Right forelimb (tissue), 1 donor: ENCODE measurements at regions not wholly inside any gene's neighbourhood (a gene's known extent, or its start where the extent isn't known, plus 50 kb on each side); places are given as distances from the start of the nearest gene placed in this dataset.

Experiments
- DNase-seq: peaks from one replicate; pipeline ENCODE4 v3.0.0-alpha.2; 2018

DNA sequence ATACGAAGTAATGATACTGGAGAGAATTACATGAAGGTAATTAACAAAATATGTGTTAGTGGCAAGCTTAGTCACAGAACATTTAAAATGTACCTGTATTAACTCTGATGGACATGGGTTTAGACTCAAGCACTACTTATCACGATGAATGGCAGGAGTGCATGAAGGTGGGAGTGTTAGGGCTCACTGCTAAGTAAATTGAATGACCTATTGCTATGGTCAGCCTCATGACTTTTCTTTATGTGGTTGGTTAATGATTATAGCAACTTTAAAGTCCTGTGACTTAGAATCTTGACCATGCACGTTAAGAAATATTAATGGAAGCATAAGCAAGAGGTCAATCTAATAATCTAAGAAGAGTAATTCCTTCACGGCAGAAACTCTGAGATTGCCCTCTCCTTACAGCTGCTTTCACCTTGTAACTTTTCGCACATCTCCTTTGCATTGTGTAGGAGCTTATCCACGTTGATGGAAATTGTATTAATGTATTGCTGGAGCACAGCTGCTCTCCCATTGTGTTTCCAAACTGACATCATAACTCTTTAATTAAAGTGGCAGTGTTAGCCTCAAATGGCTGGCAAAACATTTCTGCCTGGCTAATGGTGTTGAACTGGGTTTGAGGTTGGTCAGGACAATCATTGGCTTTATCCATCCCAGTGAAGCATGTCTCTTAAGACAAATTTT, 114.5 kb downstream of the RXFP2 start:
- DNase-seq: no peak

DNA sequence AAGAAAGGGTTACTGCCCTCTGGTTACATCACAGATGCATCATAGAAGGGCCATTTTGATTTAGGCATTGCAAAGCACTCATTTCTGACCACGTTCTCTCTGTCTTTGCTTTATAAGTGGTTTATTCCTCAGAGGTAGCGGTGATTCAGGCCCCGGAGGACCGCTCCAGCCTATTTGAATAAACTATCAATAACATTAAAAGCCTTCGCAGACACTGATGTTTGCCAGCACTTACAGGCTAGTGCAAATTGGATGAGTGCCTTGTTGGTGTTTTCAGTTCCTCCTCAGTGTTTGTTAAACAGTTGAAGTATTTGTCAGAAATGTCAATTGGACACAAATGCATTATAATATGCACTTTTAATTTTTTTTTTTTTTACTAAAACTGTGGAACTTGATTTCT, 120.2 kb downstream of the RXFP2 start:
- no peak for DNase-seq

DNA sequence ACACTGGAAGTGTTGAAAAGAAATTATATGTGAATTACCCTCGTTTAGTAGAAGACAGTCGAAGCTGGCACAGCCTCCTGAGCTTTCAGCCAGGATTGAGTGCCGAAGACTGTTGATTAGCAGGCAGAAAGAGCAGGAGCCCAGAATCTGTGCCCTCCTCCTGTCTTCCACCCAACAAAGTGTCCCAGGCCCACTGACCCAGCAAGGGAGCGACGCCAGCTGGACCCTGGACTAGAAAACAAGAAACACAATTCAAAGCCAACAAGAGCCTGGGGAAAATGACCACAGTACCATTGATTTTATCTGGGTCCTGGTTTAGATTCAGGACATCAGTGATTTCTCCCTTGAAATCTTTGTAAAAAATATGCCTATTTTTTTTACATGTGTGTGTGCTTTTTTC, 120.7 kb downstream of the RXFP2 start:
- DNase-seq: no peak

DNA sequence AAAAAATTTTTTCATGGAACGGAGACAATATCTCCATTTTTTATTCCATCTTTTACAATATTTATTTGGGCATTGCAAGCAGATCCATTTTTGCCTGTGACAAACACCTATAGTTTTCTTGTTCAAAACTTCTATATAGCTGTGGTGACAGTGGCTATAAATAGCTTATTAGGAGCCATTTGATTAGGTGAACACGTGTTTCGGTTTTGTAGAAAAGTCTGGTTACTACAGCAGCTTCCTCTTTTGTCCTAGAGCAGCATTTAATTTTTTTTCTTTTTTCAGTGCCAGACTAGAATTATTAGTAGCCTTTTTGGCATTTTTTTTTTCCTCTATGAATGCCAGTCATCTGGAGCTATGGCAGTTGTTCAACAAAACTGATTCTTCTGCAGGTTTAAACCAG, 123.5 kb downstream of the RXFP2 start:
- no peak for DNase-seq

DNA sequence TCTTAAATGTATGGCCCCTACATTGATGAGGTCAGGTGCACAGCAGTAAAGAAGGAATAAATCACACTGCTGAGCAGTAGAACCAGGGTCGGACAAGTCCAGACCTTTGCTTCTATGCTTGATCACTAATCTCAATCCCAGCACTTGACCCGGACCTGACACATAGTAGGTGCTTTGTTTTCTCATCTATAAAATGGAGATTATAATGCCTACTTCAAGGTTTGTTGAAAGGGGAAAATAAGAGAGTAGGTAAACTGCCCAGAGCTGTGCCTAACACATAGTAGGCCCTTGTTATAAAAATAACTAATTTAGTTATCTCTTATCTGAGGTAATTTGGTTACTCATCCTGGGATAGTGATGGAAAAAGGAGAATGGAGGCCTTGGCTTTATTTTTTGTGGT, 125.0 kb downstream of the RXFP2 start:
- no peak for DNase-seq

DNA sequence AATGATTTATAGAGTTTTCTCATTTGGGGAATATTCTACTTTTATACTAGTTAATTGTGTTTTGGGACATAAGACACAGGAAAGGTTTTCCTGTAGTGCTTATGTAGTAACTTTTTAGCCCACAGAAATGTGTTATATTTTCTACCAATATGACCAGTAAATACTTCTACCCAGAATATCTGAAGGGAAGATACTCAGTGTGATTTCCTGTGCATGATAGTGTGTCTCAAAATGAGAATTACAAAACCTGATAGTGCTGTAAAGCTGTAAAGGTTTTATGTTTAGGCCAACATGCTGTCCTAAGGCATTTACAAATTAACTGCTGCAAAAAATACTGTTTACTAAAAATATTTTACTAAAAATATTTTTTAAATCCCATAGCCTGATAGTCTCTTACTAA, 126.8 kb downstream of the RXFP2 start:
- no peak for DNase-seq

DNA sequence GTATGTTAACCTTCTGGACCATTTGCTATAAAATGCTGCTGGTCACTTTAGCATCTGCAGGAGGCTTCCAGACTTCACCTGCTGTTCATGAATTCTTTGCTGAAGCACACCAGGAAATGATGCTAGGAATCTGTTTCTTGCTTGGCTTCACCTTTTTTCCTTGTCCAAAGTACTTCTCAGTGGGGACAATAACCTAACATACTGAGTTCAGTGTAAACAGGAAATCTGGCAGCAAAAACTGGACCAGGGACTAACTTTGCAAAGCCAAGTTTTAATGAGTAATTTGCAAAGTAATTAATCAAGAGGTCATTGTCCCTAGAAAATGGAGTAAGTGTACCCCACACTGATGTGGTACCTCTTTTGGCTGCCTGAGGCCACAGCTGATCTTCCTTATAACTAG, 128.4 kb downstream of the RXFP2 start:
- no peak for DNase-seq

DNA sequence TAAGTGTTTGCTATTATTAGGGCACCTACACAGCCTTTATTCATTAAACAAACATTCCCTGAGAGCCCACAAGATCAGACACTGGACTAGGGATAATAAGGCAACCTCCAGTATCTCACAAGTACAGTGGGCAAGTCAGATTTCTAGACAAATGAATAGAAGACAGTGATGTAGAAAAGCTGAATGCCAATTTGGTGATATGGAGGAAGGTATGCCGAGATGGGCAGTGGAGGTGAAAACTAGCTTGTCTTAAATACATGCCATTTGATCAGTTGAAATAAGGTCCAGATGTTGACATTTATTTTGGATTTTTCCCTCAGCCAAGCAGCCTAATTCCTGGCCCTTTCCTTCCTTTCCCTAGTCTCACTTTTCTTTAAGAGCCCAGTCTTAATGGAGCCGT, 130.3 kb downstream of the RXFP2 start:
- DNase-seq: no peak

DNA sequence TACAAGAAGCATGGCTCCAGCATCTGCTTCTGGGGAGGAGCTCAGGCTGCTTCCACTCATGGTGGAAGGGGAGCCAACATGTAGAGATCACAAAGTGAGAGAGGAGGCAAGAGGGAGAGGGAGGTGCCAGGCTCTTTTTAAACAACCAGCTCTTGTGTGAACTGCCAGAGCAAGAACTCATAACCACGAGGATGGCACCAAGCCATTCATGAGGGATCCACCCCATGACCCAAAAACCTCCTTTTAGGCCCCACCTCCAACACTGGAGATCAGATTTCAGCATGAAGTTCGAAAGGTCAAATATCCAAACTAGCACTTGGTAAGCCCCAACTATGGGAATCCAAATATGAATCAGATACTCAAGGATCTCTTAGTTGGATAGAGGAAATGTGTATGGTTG, 131.2 kb downstream of the RXFP2 start:
- no peak for DNase-seq

DNA sequence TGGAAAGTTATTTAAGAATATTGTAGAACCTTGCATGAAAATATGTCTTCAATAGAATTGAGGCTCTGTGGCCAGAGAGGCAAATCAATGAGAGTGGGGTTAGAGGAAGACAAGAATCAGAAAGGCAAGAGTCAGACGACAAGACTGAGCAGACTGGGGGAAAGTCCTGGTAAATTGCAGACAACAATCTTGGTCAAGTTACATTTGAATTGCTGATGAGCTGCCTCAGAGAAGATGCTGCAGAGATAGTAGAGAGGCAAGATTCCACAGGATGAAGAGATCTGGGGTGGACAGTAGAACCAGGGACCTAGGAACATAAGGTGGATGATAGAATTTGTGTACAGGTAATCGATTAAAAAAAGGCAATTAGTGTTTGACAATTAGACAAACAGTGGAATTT, 133.8 kb downstream of the RXFP2 start:
- DNase-seq: no peak

DNA sequence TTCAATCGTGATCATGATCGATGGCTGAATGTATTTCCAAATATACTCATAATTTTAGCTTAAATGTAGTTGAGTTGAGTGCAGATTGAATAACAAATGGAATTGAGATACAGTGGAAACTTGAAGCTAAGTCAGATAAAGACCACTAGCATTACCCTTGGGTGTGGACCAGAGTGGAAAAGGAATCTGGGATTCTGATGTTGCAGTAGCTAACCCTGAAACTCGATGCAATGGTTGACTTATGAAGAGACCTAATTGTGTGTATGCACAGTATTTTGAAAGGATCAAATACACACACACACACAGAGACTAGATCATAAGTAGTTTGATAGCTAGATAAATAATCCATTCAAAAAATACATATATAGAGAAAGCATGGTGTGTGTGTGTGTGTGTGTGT, 135.8 kb downstream of the RXFP2 start:
- DNase-seq: no peak

DNA sequence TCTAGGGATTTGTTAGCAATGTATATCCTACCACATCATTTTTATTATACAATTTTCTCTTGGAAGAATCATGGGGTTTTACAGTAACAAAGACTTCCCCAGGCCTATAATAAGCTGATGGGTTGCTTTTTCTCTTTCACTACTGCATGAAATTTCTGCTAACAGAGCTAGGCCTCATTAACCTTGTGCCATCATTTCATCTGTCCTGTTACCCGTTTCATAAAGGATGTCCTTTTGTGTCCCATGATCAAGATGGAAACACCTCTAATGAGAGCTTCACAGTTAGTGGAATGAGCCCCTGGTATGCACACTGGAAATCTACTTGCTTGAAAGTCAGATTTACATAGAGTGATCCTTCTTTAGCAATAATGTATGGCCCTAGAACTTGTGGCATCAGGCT, 138.7 kb downstream of the RXFP2 start:
- DNase-seq: no peak

DNA sequence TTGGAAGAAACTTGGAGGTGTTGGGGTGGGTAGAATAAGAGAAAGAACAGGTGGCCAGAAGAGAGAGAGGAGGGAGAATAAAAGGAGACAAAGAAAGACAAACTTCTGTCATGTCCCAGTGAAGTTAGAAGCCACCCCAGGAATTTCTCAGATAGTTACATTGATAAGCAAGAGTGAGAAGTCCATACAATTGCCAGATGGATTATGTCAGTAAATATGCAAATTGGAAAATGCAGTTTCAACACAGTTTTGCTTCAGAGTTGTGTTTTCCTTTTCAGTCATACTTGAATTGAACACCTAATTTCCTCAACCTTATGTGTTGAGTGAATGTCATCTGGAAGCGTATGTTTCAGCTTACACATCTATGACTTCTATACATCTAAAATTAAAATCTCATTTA, 139.2 kb downstream of the RXFP2 start:
- no peak for DNase-seq

DNA sequence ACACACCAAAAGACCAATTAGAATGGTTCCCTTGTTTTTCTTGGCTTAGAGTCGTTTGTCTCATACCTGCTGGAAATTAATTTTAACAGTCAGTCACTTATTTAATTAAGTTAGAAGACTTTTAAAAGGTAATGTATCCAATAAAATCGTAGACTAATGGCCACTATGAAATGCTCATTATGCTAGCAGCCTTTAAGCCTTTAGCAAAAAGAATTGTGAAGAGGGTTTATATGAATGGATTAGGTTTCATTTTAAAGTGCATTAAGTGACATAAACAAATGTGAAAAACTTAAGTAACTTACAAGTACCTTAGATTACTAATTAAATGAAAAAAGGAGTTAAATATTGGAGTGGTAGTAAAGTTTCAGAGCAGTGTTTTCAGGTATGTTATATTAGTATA, 139.6 kb downstream of the RXFP2 start:
- no peak for DNase-seq

DNA sequence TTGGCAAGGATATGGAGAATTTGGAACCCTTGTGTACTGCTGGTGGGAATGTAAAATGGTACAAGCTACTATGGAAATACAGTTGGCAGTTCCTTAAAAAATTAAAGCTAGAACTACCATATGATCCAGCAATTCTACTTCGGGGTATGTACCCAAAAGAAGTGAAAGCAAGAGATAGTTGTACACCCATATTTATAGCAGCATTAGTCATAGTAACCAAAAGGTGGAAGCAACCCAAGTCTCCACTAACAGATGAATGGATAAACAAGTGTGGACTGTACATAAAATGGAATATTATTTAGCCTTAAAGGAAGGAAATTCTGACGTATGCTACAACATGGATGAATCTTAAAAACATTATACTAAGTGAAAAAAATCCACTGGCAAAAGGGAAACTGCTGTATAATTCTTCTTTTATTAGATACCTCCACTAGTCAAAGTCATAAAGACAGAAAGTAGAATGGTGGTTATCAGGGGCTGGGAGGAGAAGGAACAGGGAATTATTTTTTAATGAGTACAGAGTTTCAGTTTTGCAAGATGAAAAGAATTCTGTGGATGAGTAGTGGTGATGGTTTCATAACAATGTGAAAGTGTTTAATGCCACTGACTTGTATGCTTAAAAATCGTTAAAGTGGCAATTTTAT, 141.6 kb downstream of the RXFP2 start:
- DNase-seq: no peak

DNA sequence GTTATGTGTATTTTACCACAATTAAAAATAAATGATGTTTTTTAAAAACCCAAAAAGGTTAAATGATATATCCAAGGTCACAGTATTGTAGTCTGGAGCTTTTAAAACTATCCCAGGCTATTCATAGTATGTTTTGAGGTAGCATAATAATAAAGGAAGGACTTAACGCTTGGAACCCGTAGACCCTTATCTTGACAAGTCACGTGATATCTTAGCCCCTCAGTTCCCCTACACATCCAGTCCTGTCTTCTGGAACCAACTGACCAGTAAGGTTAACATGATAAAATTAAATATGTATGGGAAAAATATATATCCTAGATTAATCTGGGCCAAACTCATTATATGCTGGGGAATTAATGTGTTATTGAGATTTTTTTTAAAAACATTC, 142.2 kb downstream of the RXFP2 start:
- DNase-seq: no peak

DNA sequence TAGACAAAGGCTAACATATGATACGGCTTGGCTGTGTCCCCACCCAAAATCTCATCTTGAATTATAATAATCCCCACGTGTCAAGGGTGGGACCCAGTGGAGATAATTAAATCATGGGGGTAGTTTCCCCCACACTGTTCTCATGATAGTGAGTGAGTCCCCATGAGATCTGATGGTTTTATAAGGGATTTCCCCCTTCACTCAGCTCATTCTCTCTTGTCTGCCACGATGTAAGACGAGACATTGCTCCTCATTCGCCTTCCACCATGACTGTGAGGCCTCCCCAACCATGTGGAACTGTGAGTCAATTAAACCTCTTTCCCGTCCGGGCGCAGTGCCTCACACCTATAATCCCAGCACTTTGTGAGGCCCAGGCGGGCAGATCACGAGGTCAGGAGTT, 143.5 kb downstream of the RXFP2 start:
- no peak for DNase-seq

DNA sequence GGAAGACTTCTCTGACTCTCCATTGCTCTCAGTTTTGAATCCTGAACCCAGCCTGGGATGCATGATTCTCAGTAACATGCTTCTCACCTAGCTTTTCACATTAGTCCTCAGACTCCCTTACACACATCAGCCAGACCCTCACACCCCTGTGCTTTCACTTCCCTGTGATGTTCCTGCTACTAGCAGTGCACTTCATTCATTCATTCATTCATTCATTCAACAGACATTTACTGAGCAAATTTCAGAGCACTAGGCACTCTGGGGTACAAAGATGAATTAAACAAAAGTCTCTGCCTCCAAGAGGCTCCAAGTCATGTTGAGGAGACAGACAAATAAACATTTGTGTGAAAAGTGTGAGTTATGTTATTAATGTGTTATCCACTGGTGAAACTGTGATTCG, 145.2 kb downstream of the RXFP2 start:
- DNase-seq: no peak

DNA sequence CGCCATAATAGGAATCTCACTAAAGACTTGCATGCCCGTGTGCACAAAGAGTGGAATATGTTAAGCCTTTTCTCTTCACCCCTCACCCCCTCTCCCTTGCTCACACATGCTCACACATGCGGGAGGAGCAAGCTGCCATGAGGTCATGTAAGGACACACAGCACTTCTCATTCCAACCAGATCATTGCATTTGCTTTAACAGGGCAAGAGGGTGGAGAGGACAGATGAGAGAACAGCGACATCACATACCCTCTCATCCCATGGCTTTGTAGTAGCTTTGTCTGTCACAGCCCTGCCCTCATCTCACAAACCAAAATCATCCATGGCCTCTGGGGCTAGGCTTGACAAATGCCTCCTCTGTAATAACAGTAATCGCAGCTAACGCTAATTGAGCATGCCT, 145.6 kb upstream of the FRY start:
- DNase-seq: no peak

DNA sequence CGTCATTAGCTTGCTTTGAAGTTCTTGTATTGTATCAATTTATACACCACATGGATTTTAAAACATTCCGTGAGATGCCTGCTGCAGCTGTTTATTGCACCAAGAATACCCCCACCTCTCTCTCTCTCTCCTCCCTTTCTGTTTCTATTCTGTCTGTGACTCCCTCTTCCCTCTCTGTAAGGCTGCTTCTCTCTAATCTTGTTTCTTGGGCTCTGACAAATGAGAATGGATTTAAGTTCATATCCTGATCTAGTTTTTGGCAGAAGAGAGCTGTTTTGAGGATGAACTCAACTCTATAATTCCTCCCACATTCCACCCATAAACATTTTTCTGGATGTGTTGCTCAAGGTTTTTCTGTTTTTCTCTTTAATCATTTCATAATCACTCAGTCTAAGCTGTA, 144.3 kb upstream of the FRY start:
- DNase-seq: no peak

DNA sequence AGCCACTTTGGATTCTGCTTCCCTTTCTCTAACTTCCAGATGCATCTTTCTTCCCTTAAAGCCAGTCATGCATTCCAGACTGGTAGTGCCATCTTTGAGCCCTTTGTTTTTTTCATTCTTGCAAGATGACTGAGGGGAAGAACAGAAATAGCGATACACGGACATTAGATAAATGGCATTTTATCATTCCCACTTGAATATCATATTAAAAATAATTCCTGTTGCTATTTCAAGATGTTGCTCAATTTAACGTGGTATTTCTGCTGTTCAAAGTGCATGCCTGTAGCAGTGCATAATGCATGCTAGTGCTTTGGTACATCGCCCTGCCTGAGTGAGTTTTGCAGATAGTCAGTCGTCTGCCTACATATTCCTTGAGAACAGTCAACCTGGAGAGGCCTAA, 140.6 kb upstream of the FRY start:
- DNase-seq: no peak

DNA sequence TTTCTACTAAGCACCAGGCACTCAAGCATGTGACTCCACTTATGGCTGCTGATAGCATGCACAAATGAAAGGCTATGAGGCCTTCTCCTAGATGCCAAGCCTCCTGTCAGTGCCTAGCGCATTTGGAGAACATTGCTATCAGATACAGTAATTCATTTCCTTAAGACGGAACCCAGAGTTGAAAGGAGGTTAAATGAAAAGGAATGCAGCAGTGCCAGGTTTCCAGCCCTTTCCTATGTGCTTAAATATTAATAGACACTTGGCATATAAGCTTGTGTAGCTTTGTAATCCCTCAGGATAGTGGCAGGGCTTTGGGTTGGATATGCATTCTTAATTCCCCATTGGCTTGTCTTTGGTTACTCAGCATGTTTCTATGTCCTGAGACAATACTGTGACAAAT, 140.1 kb upstream of the FRY start:
- DNase-seq: no peak

DNA sequence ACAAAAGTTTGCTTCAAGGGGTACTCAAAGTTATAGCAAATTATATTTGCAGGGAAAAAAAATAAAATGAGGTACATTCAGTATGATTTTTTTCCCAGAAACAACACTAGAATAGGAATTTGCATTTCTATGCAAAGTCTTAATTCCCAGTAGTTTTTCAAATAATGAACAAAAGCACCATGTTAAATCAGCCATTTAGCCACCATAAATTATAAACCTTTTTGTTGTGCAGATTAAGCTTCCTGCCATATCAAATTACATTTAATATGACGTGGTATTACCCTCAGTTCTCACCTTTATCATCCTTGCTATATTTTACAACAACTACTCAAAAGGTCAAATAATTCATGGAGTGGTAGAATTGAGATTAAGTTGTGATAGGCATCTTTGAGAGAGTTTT, 136.6 kb upstream of the FRY start:
- no peak for DNase-seq

DNA sequence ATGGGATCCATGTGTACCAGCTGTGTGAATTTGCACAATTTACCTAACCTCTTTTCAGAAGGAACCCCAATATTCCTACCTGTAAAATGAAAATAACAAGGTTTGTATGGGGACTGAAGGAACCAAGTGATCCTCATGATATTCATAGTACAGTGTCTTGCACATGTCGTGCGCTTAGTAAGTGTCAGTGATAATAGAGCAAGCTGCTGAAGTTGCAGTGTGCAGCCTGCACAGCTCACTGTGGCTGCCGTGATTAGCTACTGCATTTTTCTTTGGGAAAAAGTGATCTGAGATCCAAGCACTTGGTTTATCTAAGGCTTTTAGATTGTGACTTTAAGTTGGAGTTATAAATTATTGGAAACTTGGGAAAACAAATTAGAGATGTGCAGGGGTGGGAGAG, 135.9 kb upstream of the FRY start:
- no peak for DNase-seq

DNA sequence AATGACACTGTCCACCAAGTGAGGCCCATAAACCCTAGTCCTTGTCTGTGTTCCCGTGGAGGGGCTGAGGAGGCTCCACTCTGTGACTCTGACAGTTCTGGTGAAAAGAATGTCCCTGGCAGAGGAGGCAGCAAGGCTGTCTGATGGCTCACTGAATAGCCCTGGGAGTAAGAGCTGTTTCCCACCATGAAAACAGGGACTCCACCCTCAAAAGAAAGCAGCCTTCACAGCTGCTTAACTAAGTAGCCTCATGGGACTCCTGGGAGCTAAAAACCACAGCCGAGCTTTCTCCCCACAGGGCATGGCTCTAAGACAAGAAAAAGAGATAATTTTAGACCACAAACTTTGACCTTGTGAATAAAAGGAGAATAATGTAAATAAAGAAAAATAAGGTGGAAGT, 135.1 kb upstream of the FRY start:
- DNase-seq: no peak
